Astrocyte of the cerebellum (primary cell): ENCODE measurements at regions not wholly inside any gene's neighbourhood (a gene's known extent, or its start where the extent isn't known, plus 50 kb on each side); places are given as distances from the start of the nearest gene placed in this dataset.

Source experiments
- DNase-seq: peaks from one replicate; pipeline ENCODE4 v3.0.0-alpha.2; 2011; ENCODE audit warnings: low read depth
- H3K4me3 ChIP-seq: 2 replicates; pipeline ENCODE4 v1.5.1; 2011; ENCODE audit warnings: mild to moderate bottlenecking, low read depth, low read length, moderate library complexity
- CTCF ChIP-seq: IDR thresholded peaks from 2 replicates; pipeline ENCODE4 v1.5.1; 2012; ENCODE audit warnings: low read length, low read depth, moderate library complexity, mild to moderate bottlenecking; ENCODE audit errors: missing control alignments
- in situ Hi-C: cut with HindIII; loops from 2 replicates; pipeline ENCODE4 v1.10.0; 2017; ENCODE audit warnings: low sequenced_read_pairs

DNA sequence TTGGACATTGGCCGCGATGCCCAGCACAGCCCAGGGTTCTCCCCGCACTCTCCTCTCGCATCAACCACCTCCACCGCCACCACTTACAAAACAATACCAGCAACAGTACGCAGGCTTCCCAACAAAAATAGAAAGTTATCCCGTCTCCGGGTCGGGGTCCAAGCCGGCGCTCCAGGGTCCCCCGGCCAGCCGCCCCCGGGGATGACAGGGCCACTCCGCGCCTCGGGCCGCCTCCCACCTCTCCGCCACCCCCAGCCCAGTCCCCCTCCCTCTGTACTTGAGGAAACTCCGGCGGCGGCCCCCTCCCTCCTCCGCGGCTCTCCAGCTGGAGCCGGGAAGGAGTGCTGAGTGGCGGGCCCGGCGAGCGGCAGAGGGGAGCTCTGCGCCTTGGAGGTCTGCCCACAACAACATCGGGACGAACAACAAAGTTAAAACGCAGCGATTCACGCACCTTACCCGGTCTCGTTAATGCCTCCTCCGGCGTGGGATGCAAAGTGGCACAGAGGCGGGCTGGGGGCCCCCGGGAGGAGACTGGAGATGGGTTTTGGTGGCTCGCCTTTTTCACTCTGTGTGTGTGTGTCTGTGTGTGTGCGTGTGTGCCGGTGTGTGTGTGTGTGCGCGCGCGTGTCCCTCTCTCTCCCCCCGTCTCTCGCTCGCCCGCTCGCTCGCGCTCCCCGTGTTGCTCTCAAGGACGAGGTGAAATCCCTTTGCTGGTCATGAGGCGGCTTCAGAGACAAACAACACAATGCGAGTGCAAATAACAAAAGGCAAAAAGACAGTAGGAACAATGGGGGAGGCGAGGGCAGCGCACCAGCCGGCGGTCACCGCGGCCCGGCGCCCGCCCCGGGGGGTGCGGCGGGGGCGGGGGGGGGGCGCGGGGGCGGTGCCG lies 386.8 kb downstream of the BCAT1 start:
- DNase-seq, result no peak
- in situ Hi-C loops, result no loop called here
- peak; percentile 15 for TF ChIP-seq CTCF
- peak overlapping the region; percentile 75 for H3K4me3 ChIP-seq

DNA sequence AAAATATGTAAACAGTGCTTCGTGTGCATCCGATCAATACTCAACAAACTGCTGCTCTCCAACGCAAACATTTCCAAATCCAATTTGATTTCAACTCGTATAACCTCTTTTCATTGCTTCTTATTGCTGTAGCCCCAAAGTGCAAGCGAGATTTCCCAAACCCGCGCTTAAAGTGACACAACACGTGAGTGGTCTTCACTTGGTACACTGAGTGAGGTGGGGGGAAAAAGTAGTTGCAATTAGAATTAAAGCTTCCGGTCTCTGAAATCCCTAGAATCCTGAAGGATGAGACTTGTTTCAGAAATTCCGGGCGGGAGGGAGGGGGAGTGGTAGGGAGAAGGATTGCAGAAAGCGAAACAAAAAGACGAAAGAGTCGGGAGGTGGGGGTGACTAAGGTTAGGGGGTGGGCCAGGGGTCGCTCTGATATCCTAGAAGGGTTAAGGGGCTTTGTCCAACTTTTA lies 387.5 kb downstream of the BCAT1 start:
- in situ Hi-C loops, result no loop called here
- H3K4me3 ChIP-seq, result peak overlapping the region; percentile 75
- DNase-seq, result no peak
- no peak for TF ChIP-seq CTCF

GRCh38 chr12:24560831-24561271 lies 388.1 kb downstream of the BCAT1 start:
- in situ Hi-C loops, result no loop called here
- peak overlapping the region; percentile 75 for H3K4me3 ChIP-seq
- TF ChIP-seq CTCF, result no peak
- DNase-seq, result no peak

DNA sequence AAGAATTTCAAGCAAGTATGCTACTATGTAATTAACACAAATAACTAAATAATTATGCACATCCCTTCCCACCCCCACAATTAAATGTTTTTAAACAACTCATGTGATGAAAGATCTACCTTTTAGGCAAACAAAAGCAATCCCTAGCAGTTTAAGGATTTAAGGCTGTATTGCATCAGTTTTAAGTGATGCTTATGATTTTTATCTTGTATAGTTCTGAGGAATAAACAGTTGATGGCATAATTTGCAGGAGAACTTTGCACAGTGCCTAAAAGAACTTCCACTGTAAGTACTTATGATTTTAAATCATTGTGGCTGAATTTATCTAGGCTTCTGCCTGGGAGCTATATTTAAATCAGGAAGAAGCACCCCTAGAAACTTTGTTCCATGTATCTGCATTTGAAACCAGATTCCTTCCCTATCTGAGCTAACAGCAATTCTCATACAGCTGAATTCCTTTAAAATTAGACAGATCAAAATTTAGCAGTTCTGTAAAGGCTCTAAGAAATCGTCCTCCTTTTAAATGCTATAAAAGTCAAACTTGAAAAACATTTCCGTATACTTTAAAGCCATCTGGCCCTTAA lies 388.6 kb downstream of the BCAT1 start:
- in situ Hi-C loops, result no loop called here
- TF ChIP-seq CTCF, result no peak
- H3K4me3 ChIP-seq, result peak overlapping the region; percentile 75
- DNase-seq, result no peak

DNA sequence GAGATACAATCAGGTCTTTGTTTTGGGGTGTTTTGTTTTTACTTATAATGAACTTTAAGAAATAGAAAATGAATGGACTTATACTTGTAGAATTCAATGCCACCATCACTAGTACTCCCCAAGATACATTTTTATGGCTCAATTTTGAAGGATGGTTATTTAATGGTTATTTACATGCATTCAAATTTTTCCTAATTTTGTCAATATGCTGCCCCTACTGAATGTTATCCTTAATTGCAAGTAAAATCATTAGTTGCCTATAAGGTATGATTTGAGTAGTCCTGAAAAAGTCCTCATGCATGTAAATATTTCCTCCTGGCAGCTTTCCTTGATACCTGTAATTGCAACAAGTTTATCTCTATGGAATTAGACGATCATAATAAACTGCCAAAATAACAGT lies 391.2 kb downstream of the BCAT1 start:
- no peak for DNase-seq
- no peak overlapping the region for H3K4me3 ChIP-seq
- in situ Hi-C loops, result no loop called here
- TF ChIP-seq CTCF, result no peak

- no peak overlapping the region for H3K4me3 ChIP-seq
- TF ChIP-seq CTCF, result no peak
- no peak for DNase-seq
- in situ Hi-C loops, result no loop called here
Measured at GRCh38 chr12:24555730-24556129, 393.2 kb downstream of the BCAT1 start.
